ENCODE measurements at regions not wholly inside any gene's neighbourhood (a gene's known extent, or its start where the extent isn't known, plus 50 kb on each side); places are given as distances from the start of the nearest gene placed in this dataset.

DNA sequence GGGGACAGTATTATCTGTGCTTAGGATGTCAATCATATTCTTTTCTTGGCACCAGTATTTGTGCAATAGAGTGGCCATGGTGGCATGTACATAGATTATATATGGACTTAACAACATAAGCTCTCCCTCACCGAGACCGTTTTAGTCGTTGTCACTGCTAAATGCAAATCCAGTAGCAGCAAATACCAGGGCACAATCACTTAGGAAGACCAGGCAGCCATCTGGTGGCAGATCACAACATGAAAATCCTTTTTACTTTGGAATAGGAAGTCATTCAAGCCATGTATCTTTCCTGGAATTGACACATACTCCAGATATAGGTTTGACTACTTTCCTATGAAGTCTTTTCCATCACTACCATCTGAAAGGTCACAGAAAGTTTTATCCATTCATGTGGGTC is 53.2 kb upstream of the C1orf87 start:
- TF ChIP-seq, protein P1, sequence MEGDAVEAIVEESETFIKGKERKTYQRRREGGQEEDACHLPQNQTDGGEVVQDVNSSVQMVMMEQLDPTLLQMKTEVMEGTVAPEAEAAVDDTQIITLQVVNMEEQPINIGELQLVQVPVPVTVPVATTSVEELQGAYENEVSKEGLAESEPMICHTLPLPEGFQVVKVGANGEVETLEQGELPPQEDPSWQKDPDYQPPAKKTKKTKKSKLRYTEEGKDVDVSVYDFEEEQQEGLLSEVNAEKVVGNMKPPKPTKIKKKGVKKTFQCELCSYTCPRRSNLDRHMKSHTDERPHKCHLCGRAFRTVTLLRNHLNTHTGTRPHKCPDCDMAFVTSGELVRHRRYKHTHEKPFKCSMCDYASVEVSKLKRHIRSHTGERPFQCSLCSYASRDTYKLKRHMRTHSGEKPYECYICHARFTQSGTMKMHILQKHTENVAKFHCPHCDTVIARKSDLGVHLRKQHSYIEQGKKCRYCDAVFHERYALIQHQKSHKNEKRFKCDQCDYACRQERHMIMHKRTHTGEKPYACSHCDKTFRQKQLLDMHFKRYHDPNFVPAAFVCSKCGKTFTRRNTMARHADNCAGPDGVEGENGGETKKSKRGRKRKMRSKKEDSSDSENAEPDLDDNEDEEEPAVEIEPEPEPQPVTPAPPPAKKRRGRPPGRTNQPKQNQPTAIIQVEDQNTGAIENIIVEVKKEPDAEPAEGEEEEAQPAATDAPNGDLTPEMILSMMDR (IDR thresholded peaks at IDR 0.05; ENCODE audit: control extremely low read depth in 1 of 3, insufficient read depth in 1 of 3, low read depth in 1 of 3, low read length in 3 of 3) = peak in 2 of 3 experiments; percentile 48 to 57; a peak in 3 of 4 replicates
- TF ChIP-seq CBX5 (IDR thresholded peaks at IDR 0.05; ENCODE audit: low read depth, low read length) (no peak), MAFK (IDR thresholded peaks at IDR 0.05; ENCODE audit: low read depth, low read length) (no peak), CEBPB (IDR thresholded peaks at IDR 0.05; ENCODE audit: low read depth, low read length) (no peak)
- TF ChIP-seq, protein P2, sequence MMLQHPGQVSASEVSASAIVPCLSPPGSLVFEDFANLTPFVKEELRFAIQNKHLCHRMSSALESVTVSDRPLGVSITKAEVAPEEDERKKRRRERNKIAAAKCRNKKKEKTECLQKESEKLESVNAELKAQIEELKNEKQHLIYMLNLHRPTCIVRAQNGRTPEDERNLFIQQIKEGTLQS (IDR thresholded peaks at IDR 0.05; ENCODE audit: insufficient read depth, low read depth, low read length) = no peak
